Adrenal gland (tissue), 5 donors: ENCODE measurements at regions not wholly inside any gene's neighbourhood (a gene's known extent, or its start where the extent isn't known, plus 50 kb on each side); places are given as distances from the start of the nearest gene placed in this dataset.

ENCODE experiments used
- POLR2A ChIP-seq, 2 donors: fragments of 450-650 bp; IDR thresholded peaks; one replicate each; pipeline ENCODE4 v1.6.1; 2017; ENCODE audit warnings: antibody characterized with exemption in 2 of 2, mild to moderate bottlenecking in 2 of 2, moderate library complexity in 1 of 2
- TF ChIP-seq, protein P1 (sequence below), 6 experiments: fragments of 450-650 bp in 4 of 6; fragments of 200-600 bp in 2 of 6; sonication (generic) in 1 of 6; IDR thresholded peaks; 1 replicate in 5 of 6; 2 replicates in 1 of 6; pipeline versions ENCODE4 v1.5.1 to v1.8.0; 2016 to 2021; ENCODE audit warnings: antibody characterized with exemption in 6 of 6, mild to moderate bottlenecking in 2 of 6, moderate library complexity in 1 of 6
- donor health status: DM: no; HTN: no; CAD: no.

DNA sequence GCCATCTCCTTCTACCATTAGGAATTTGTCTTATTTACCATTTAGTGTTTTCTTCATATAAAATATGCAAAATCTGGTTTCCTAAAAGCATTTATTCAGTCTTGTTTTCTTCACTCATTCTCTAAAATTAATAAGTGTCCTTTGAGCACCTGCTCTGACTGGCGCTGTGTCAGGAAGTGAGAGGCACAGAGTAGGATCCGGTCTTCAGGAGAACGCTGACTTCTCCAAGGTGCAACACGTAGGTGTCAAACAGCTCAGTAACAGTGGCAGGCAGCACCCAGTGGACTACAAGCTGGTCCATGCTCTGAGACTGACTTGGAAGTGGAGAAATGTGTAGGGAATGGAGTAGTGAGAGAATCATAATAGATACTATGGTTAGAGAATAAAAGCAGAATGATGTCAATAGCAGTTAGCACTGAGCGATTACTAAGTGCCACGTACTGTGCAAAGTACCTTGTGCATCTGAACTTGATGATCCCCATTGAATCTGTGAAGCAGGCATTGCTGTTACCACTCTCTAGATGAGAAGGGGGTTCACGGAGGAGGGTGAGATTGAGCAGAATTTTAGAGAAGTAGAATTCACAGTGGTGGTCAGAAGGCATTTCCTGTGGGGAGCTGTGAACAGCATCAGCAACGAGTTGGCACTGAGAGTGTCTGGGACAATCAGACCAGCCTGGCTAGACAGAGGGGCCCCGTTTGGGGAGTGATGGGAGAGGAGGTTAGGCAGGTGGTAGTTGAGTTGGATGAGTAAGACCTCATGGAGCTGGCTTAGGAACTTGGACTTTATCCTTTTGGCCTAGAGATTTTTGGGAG is 569.8 kb downstream of the QKI start:
- TF ChIP-seq, protein P1, sequence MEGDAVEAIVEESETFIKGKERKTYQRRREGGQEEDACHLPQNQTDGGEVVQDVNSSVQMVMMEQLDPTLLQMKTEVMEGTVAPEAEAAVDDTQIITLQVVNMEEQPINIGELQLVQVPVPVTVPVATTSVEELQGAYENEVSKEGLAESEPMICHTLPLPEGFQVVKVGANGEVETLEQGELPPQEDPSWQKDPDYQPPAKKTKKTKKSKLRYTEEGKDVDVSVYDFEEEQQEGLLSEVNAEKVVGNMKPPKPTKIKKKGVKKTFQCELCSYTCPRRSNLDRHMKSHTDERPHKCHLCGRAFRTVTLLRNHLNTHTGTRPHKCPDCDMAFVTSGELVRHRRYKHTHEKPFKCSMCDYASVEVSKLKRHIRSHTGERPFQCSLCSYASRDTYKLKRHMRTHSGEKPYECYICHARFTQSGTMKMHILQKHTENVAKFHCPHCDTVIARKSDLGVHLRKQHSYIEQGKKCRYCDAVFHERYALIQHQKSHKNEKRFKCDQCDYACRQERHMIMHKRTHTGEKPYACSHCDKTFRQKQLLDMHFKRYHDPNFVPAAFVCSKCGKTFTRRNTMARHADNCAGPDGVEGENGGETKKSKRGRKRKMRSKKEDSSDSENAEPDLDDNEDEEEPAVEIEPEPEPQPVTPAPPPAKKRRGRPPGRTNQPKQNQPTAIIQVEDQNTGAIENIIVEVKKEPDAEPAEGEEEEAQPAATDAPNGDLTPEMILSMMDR (IDR thresholded peaks at IDR 0.05), result no peak
- TF ChIP-seq POLR2A (IDR thresholded peaks at IDR 0.05), result no peak
